ENCODE measurements at regions not wholly inside any gene's neighbourhood (a gene's known extent, or its start where the extent isn't known, plus 50 kb on each side); places are given as distances from the start of the nearest gene placed in this dataset.

GRCh38 chr6:169345146-169345545 is 91.5 kb upstream of the THBS2 start:
- no peaks in the 10 kb centered on the region for H3K36me3 ChIP-seq (ENCODE audit: control insufficient read depth in 1 of 2, insufficient read depth in 2 of 2, low read length in 2 of 2)
- H3K4me2 ChIP-seq (ENCODE audit: low read length), result no peak overlapping the region
- intact Hi-C loops (cut with micrococcal nuclease), result no loop called here
- H4K20me1 ChIP-seq (ENCODE audit: insufficient read depth), result no peaks in the 10 kb centered on the region
- H3K4me1 ChIP-seq (ENCODE audit: control insufficient read depth in 1 of 2, insufficient read depth in 2 of 2, low read length in 2 of 2), result peaks cover 6 to 9% of the 10 kb centered on the region in 2 experiments; a peak in 3 of 4 replicates
- H3K79me2 ChIP-seq (ENCODE audit: insufficient read depth, low read length), result no peaks in the 10 kb centered on the region
- DNase-seq (ENCODE audit: low read depth, low spot score) (no peak), ATAC-seq (no peak)
- POLR2A ChIA-PET, result no interaction called here
- CTCF ChIA-PET, result no interaction called here
- no peaks in the 10 kb centered on the region for H3K27me3 ChIP-seq (ENCODE audit: insufficient read depth, low read length)
- H3K4me3 ChIP-seq (replicated peaks in 1 of 2; ENCODE audit: low read depth in 1 of 2, low read length in 2 of 2), result no peak overlapping the region
- no peak overlapping the region for H2AFZ ChIP-seq (ENCODE audit: low read depth, low read length, poor library complexity, severe bottlenecking)
- no peak overlapping the region for H3K27ac ChIP-seq (ENCODE audit: low read depth, low read length)
- TF ChIP-seq ZBTB33 (IDR thresholded peaks at IDR 0.05; ENCODE audit: extremely low read depth, insufficient replicate concordance, low read length), result no peak
- no peak for TF ChIP-seq TCF7L2 (IDR thresholded peaks at IDR 0.05; ENCODE audit: borderline replicate concordance, extremely low read depth, insufficient read depth, insufficient read length)
- no peak for TF ChIP-seq RAD21 (IDR thresholded peaks at IDR 0.05; ENCODE audit: low read depth)
- TF ChIP-seq SRF (IDR thresholded peaks at IDR 0.05; ENCODE audit: low read depth), result no peak
- TF ChIP-seq SP1 (IDR thresholded peaks at IDR 0.05; ENCODE audit: low read depth), result no peak
- TF ChIP-seq FOSL1 (IDR thresholded peaks at IDR 0.05; ENCODE audit: low read depth), result no peak
- TF ChIP-seq ZNF274 (IDR thresholded peaks at IDR 0.05; ENCODE audit: low read depth, low read length), result no peak
- no peak for TF ChIP-seq EGR1 (IDR thresholded peaks at IDR 0.05; ENCODE audit: low read depth)
- no peak for TF ChIP-seq POLR2AphosphoS5 (IDR thresholded peaks at IDR 0.05; ENCODE audit: low read depth, low read length)
- TF ChIP-seq ZFX (IDR thresholded peaks at IDR 0.05), result no peak
- TF ChIP-seq, protein P1, sequence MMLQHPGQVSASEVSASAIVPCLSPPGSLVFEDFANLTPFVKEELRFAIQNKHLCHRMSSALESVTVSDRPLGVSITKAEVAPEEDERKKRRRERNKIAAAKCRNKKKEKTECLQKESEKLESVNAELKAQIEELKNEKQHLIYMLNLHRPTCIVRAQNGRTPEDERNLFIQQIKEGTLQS (IDR thresholded peaks at IDR 0.05), result no peak
- no peak for TF ChIP-seq EZH2 (IDR thresholded peaks at IDR 0.05)
- no peak for TF ChIP-seq REST (IDR thresholded peaks at IDR 0.05; ENCODE audit: low read depth)
- no peak for TF ChIP-seq POLR2A (IDR thresholded peaks at IDR 0.05; ENCODE audit: borderline replicate concordance, extremely low read depth, insufficient read depth, insufficient read length)
- no peak for TF ChIP-seq JUND (IDR thresholded peaks at IDR 0.05)
- TF ChIP-seq EZH2phosphoT487 (IDR thresholded peaks at IDR 0.05; ENCODE audit: borderline replicate concordance), result no peak
- TF ChIP-seq MAX (IDR thresholded peaks at IDR 0.05), result no peak
- no peak for TF ChIP-seq CEBPB (IDR thresholded peaks at IDR 0.05; ENCODE audit: low read depth)
- H3K9me2 ChIP-seq (ENCODE audit: insufficient read depth), result no peaks in the 10 kb centered on the region
- no TSS peak for BruUV-seq (replicated peaks)
- RAD21 ChIA-PET (ENCODE audit: low non-redundant PET in 1 of 2, low total read pairs in 2 of 2, uncharacterized antibody in 2 of 2, unreplicated experiment in 2 of 2), result no interaction called here
- H3K9me3 ChIP-seq (ENCODE audit: control insufficient read depth in 1 of 2, insufficient read depth in 1 of 2, low read depth in 1 of 2, low read length in 2 of 2), result no peaks in the 10 kb centered on the region
- no peak overlapping the region for H3K9ac ChIP-seq (ENCODE audit: low read length)
